CD4-positive, alpha-beta T cell treated with Interleukin-12 subunit alpha and Interleukin-12 subunit beta, for 1 hour (primary cell): ENCODE measurements at regions not wholly inside any gene's neighbourhood (a gene's known extent, or its start where the extent isn't known, plus 50 kb on each side); places are given as distances from the start of the nearest gene placed in this dataset.
"Not testable (repeated sequence)": the region's sequence is repeated elsewhere in the genome, so short reads cannot be mapped to it uniquely, and the experiment has no call there.

Source experiments
- DNase-seq: peaks from one replicate; pipeline ENCODE4 v3.0.0-alpha.2; 2020

- DNase-seq: no peak
These were observed 418.8 kb upstream of the MMS22L start for GRCh38 chr6:97701801-97702200.

GRCh38 chr6:97702248-97702647 is 419.2 kb upstream of the MMS22L start:
- no peak for DNase-seq

GRCh38 chr6:97703661-97704060 is 420.6 kb upstream of the MMS22L start:
- DNase-seq: no peak

GRCh38 chr6:97705568-97705967 is 422.6 kb upstream of the MMS22L start:
- no peak for DNase-seq

GRCh38 chr6:97712751-97713150 is 429.7 kb upstream of the MMS22L start:
- DNase-seq: no peak

DNA sequence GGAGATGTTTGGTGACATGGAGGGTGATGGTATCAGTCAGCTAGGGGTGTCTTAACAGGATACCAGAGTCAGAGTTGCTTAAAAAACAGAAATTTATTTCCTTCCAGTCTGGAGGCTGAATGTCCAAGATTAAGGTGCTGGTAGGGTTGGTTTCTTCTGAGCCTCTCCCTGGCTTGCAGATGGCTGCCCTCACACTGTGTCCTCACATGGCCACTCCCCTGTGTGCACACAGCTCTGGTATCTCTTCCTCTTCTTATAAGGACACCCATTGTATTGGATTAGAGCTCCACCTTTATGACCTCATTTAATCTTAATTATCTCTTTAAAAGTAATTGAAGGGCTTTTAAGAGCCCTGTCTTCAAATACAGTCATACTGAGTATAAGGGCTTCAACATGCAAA is 431.8 kb upstream of the MMS22L start:
- no peak for DNase-seq

DNA sequence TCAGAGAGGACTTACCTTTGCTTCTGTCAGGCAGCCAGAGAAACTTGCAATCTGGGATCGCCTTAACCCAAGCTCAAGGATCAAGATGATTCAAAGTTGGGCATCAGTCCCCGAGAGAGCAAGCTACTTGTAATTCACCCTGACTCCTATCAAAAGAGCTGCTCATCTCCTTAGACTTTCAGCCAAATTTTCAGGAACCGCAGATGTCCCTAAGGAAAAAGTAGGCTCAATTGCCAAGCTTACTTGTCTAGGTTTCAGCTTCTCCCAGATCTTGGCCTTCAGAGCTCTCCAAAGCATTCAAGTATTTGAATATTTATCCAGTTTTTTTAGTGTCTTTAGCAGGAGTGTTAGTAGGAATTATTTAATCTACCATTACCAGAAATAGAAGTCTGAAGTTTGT is 434.1 kb upstream of the MMS22L start:
- DNase-seq: no peak

DNA sequence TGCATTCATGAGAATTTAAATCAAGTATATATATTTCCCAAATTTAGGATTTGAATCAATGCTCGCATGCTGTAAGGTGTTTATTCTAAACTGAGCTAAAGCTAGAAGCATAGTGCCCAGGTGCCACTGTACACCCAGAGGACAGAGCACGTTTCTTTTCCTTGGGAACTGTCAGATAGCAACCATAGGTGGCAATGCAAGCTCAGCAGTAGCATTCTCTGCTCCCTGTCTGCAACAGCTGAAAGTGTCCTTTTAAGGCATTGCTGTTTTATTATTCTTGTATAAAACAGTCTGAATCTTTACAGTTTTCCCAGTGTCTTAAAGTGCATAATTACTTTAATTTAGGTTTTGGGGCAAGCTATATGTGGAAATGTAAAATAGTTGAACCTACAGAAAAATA is 443.4 kb upstream of the MMS22L start:
- no peak for DNase-seq

GRCh38 chr6:97732045-97732444 is 449.0 kb upstream of the MMS22L start:
- no peak for DNase-seq

DNA sequence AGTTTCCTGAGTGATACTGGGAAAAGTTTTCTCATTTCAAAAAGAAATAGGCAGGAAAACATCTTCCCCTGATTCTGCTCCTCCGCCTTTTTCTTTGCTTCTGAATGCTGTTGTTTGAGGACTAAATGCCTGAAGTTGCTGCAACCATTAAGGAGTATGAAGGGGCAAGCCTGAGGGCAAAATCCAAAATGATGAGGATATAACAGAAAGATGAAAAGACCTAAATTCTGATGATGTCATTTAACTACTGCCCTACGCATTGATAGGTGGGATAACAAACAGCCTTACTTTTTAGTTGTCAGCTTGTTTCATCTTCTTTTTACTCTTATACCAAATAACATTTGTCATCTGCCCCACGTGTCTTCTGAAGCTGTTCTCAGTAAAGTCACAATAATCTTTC is 474.6 kb upstream of the MMS22L start:
- no peak for DNase-seq

GRCh38 chr6:97765461-97765860 is 482.4 kb upstream of the MMS22L start:
- no peak for DNase-seq

DNA sequence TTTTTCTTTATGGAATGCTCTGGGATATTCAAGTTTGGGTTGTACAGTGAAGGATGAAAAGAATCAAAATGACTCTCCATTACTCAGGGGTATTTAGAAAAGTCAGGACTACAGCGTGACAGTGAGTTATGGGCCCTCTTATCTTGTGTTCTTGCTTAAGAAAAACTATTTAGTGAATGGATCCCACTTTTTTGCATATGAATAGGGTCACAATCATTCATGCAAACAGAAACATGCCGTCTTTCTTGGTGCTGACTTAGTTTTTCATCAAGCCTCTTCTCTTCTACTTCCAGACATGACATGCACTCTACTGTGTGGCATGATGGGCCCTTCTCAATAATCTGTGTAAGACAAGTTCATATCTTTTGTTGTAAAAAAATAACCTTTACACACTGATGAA is 488.4 kb upstream of the MMS22L start:
- no peak for DNase-seq

GRCh38 chr6:97775012-97775411 is 492.0 kb upstream of the MMS22L start:
- no peak for DNase-seq

GRCh38 chr6:97778290-97779038 is 495.4 kb upstream of the MMS22L start:
- DNase-seq: no peak

DNA sequence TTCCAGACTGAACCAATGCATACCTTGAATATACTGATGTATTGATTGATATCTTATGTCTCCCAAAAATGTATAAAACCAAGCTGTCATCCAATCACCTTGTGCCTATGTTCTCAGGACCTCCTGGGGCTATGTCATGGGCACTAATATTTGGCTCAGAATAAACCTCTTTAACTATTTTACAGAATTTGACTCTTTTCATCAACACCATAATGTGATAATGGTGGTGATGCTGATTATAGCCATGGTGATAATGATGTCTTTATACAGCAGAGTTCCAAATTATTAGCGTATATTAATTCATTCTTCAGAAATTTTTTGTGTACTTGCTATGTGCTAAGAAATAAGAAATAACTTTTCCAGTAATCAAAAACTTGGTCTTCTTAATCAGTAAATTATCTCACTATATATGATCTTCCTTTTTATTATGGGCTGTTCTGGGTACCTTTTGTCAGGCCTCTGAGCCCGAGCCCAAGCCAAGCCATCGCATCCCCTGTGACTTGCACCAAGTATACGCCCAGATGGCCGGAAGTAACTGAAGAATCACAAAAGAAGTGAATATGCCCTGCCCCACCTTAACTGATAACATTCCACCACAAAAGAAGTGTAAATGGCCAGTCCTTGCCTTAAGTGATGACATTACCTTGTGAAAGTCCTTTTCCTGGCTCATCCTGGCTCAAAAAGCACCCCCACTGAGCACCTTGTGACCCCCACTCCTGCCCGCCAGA is 496.2 kb upstream of the MMS22L start:
- not testable (repeated sequence) for DNase-seq

DNA sequence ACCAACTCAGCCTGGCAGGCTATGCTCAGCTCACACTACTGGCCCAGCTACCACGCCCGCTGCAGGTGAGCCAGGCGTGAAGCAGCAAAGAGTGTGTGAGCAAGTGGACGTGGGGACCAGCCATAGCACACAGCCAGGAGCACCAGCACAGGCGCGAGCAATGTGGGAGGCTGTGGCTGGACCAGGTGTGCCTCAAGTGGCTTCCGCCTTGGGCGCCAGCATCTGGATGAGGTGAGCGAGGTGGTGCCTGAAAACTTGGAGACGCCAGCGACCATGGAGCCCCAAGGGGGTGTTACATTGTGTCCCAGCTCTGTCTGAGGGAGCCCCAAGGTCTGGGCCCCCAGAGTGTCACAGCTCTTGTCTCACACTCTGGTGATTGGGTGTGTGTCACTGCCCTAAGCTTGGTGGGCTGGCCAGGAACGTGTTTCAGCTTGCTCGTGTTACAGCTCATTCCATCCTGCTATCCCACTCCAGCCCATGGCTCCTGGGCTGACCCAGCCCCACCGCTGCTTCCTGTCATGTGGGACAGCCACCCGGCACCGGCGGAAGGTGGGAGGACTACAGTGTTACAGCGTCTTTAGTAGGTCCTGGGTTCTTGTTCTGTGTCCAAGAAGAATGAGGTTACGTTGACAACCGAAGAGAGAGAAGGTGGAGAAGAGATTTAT is 508.0 kb upstream of the MMS22L start:
- no peak for DNase-seq

GRCh38 chr6:97805596-97805995 is 522.6 kb upstream of the MMS22L start:
- no peak for DNase-seq

DNA sequence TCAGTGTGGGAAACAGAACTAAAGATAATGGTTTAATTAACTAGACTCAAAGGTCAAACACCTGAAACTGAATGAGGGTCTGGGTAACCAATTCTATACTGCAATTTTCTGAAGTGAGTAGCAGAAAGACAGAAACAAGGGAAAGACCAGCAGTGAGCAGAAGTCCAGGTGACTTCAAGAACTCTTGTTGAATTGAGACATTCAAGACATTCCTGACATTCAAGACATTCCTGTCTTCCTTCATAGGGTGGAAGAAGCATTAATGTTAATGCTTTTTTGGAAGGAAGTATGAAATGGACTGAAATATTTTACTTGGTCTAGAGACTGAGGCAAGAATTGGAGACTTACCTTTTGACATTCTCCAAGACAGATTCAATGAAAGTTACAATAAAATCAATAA is 529.9 kb upstream of the MMS22L start:
- no peak for DNase-seq

DNA sequence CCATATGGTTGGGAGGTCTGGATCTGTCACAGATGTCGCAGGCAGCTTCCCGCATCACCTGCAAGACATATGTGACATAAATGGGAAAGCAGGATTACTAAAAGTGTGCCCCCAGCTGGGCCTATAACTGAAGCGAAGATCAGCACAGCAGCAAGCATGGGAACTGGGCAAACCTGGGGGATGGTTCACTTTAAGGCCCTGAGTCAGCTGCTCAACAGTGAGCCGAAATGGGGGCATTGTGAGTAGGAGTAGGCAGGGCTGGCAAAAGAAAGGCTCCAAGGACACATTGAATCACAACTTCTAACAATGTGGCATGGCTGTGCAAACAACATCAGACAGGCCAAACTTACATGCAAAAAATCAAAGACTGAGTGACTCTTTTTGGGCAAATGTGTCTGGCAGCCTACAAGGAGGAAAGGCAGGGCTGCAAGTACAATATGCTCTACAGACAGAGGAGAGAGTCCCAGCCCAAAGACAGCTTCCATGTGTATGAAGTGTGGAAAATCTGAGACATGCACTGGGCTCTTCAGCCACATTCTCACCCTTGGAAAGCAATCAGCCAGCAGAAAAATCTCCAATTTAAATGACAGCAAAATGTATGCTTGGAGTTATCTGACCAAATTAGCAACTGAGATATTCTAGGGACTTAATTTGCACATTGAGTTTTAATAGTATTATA is 531.0 kb upstream of the MMS22L start:
- no peak for DNase-seq

DNA sequence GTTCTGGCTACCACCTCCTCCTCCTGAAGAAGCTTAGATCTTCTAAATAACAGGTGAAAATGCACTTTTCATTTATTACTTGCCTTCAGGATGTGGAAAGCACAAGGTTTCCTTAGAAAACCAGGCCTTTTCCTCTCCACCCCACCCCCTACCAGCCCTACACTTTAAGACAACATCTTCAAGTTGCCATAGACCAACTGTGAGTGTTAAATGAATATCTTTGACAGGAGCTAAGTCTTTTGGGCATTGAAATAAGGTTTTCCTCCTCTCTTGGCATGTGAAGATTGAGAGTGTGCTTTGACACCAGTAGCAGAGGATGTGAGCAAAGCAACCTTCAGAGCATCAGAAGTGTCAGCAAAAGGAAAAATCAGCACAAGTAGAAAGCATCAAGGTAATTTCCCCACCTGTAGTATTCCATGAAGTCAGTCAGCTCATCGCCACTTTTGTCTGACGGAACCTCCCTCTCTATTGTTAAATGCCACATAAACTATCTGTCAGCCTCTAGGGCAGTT is 532.3 kb upstream of the MMS22L start:
- DNase-seq: no peak

DNA sequence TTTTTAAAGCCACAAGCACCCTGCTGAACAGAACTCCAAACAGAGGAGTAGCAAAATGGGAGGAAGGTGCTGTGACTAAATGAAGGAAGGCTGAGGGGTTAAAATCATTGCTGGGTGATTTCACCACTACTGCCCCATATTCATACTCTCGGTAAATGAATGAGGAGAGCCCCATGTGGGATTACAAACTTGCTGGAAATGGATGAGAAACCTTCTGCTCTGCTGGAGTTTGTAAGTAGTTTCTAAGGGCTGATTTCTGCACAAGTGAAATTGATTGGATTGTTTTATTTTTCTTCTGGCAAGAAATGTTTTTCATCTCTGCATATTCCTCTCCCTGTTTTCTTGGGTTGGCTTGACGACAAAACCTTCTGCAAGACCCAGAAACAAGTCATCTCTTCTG is 533.5 kb upstream of the MMS22L start:
- DNase-seq: no peak

GRCh38 chr6:97819710-97820109 is 536.7 kb upstream of the MMS22L start:
- no peak for DNase-seq

DNA sequence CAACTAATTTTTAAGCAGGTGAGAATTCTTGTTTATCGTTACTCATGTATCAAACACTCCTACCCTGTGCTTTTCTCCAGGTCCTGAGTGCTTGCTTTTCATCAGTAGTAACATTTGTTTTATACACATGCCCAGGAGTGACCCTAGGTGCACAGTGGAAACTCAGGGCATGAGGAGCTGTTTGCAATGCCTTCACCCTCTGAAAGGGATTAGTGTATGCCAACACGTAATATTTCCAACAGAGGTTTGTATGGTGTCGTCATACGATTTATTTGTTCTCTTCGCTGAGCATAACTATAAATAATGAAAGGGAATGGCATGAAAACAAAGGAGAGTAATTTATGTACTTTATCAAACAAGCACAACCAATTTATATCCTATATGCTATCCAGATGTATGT is 537.4 kb upstream of the MMS22L start:
- no peak for DNase-seq
